Mucosa of descending colon (tissue), 3 donors: ENCODE measurements at regions not wholly inside any gene's neighbourhood (a gene's known extent, or its start where the extent isn't known, plus 50 kb on each side); places are given as distances from the start of the nearest gene placed in this dataset.

Experiments used
- ATAC-seq: fragments of 200-7000 bp; cut with Tn5 transposase; one replicate; pipeline ENCODE4 v1.9.1; 2020; ENCODE audit warnings: mild to moderate bottlenecking, moderate library complexity
- DNase-seq, 3 donors: peaks; one replicate each; pipeline ENCODE4 v3.0.0-alpha.2; 2020
- H3K36me3 ChIP-seq: fragments of 200-600 bp; one replicate; pipeline ENCODE4 v1.8.0; 2021; ENCODE audit warnings: low read depth, mild to moderate bottlenecking
- H3K4me1 ChIP-seq: fragments of 200-600 bp; one replicate; pipeline ENCODE4 v1.8.0; 2021; ENCODE audit warnings: low read depth, mild to moderate bottlenecking
- H3K4me3 ChIP-seq: fragments of 200-600 bp; one replicate; pipeline ENCODE4 v1.8.0; 2021; ENCODE audit warnings: mild to moderate bottlenecking
- H3K9me3 ChIP-seq: fragments of 200-600 bp; one replicate; pipeline ENCODE4 v1.8.0; 2021; ENCODE audit warnings: mild to moderate bottlenecking
- CTCF ChIP-seq: fragments of 200-600 bp; IDR thresholded peaks from one replicate; pipeline ENCODE4 v1.8.0; 2022; ENCODE audit warnings: antibody characterized with exemption, mild to moderate bottlenecking
- intact Hi-C, 2 donors: fragments of 100-400 bp; cut with DNase I in 1 of 2; cut with micrococcal nuclease in 1 of 2; formaldehyde crosslinking; loops; one replicate each; pipeline versions ENCODE4 v1.11.0 to v1.11.1; 2022; cut with DNase I, micrococcal nuclease
- donor health status: DM: no; HTN: no; CAD: no; lungs with moderate emphysema.
- donor health status: DM: no; HTN: no; CAD: no.
- donor health status: DM: no; HTN: yes; CAD: no.

- Histone ChIP-seq H3K4me3 (no peak overlapping the region), H3K4me1 (no peaks in the 10 kb centered on the region), H3K9me3 (no peaks in the 10 kb centered on the region), H3K36me3 (no peaks in the 10 kb centered on the region)
- DNase-seq (no peak), ATAC-seq (no peak)
- TF ChIP-seq CTCF: no peak
- intact Hi-C loops: no loop called here
Observed at GRCh38 chr14:46245276-46245675, 406.3 kb downstream of the RPL10L start.

DNA sequence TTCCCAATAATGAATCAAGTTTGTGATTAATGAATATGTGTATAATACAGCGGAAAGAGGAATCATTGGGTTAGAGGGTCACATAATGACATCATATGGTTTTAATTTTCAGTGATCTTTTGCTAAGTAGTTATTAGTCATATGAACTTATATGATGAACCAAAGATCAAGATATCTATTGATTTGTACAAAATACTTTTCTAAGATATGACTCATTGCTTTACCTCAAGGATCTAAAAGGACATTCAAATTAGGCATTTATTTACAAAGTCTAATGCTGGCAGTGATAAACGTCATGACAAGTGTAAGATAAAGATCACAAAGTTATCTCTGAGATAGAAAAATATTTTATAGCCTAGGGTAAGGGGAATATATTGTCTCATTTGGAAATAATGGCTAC lies 417.8 kb downstream of the RPL10L start:
- Histone ChIP-seq H3K4me3 (no peak overlapping the region), H3K36me3 (no peaks in the 10 kb centered on the region), H3K4me1 (no peaks in the 10 kb centered on the region), H3K9me3 (no peaks in the 10 kb centered on the region)
- DNase-seq: no peak
- intact Hi-C loops: no loop called here
- TF ChIP-seq CTCF: no peak
- ATAC-seq: no peak

DNA sequence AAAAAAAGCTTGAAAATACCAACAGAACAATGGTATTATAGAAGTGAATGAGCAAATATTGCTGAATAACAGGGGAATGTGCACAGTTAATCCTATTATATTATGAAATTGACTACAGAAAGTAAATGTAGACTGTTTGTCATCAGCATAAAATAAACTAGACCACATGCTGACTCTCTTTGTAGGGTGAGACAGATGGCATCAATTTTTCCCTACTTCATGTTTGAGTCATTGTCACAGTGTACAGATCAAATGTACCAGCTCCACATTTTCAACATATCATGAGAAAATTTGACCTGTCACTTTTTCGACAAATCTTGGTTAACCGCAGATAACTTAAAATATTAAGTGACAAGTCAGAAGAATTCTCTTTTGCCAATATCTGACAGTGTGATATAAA lies 421.0 kb downstream of the RPL10L start:
- H3K4me3 ChIP-seq: no peak overlapping the region
- no peak for ATAC-seq
- TF ChIP-seq CTCF: no peak
- intact Hi-C loops: no loop called here
- H3K36me3 ChIP-seq: no peaks in the 10 kb centered on the region
- H3K4me1 ChIP-seq: no peaks in the 10 kb centered on the region
- H3K9me3 ChIP-seq: no peaks in the 10 kb centered on the region
- no peak for DNase-seq

DNA sequence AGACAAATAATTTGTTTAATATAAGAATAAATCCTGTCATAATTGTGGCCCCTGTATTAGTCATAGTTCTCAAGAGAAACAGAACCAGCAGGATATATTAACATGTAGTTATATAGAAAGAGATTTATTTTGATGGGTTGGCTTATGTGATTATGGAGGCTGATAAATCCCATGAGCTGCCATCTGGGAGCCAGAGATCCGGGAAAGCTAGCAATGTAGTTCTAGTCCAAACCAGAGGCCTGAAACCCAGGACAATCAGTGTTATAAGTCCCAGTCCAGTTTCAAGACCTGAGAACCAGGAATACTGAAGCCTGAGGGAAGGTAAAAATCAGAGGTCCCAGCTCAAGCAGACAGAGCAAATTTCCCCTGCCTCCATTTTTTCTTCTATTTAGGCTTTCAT lies 435.8 kb downstream of the RPL10L start:
- TF ChIP-seq CTCF: no peak
- no peak overlapping the region for H3K4me3 ChIP-seq
- no peaks in the 10 kb centered on the region for H3K4me1 ChIP-seq
- H3K36me3 ChIP-seq: no peaks in the 10 kb centered on the region
- no peak for ATAC-seq
- H3K9me3 ChIP-seq: no peaks in the 10 kb centered on the region
- DNase-seq: no peak
- intact Hi-C loops: no loop called here

DNA sequence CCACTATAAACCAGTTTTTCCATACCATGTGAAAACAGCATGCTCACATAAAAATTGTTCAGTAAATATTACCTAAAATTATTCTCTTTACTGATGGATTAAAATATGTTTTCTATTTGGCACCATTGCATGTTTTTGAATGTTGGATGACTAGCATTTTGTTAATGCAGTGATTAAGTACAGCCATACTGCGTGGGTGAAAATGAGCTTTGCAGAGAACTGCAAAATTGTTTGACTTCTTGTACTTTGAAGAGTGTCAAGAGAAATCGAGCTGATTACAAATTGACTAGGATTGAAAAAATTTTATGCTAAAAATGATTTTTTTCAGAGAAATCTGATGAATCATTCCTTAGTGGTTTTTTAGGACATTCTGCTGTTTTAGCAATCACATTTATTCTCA lies 452.9 kb downstream of the RPL10L start:
- no peaks in the 10 kb centered on the region for H3K36me3 ChIP-seq
- no peaks in the 10 kb centered on the region for H3K4me1 ChIP-seq
- intact Hi-C loops: no loop called here
- TF ChIP-seq CTCF: no peak
- H3K9me3 ChIP-seq: no peaks in the 10 kb centered on the region
- DNase-seq: no peak
- no peak overlapping the region for H3K4me3 ChIP-seq
- no peak for ATAC-seq

DNA sequence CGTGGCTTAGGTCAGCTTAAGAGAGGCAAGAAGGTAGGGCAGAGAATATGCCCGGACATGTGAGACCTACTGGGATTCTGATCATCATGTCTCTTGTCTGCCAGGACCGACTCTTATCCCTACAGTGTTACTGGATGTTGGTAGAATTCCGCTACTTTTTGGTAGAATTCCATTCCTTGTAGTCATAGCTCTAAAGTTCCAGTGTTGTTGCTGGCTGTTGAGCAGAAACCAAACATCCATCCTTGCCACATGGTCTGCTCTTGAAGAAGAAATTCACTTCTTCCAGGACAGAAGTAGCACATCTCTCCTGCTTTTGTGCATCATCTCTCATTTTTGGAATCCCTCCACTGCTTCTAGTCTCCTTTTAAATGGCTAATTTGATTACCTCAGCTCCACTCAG lies 453.7 kb downstream of the RPL10L start:
- DNase-seq: no peak
- Histone ChIP-seq H3K4me1 (no peaks in the 10 kb centered on the region), H3K9me3 (no peaks in the 10 kb centered on the region), H3K4me3 (no peak overlapping the region), H3K36me3 (no peaks in the 10 kb centered on the region)
- no peak for TF ChIP-seq CTCF
- ATAC-seq: no peak
- intact Hi-C loops: no loop called here
